LoVo (cell line): ENCODE measurements at regions not wholly inside any gene's neighbourhood (a gene's known extent, or its start where the extent isn't known, plus 50 kb on each side); places are given as distances from the start of the nearest gene placed in this dataset.
"Not testable (repeated sequence)": the region's sequence is repeated elsewhere in the genome, so short reads cannot be mapped to it uniquely, and the experiment has no call there.

ENCODE experiments used
- DNase-seq: peaks from one replicate; pipeline ENCODE4 v3.0.0-alpha.2; 2016; ENCODE audit warnings: low spot score

- DNase-seq: no peak
Observed at GRCh38 chr10:83517456-83517855, 621.9 kb upstream of the GHITM start.

DNA sequence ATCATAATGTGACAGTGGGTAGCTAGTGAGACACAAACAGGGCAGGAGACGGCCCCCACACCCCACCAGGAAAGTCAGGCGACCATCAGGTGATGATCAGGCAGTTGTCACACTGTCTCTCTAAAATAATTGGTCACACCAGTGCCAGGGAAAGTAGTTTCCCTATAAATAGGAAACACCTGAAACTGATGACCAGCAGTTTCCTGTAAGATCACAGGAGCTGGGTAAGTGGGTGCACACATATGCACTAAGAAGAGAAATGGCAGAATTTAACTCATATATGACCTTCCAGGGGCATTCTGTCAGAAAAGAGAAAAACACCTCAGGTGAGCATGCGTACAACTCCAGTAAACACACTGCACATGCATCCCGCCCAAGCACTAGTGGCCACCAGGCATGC lies 620.5 kb upstream of the GHITM start:
- no peak for DNase-seq

GRCh38 chr10:83520386-83520785 lies 618.9 kb upstream of the GHITM start:
- not testable (repeated sequence) for DNase-seq

GRCh38 chr10:83522456-83522855 lies 616.9 kb upstream of the GHITM start:
- no peak for DNase-seq

DNA sequence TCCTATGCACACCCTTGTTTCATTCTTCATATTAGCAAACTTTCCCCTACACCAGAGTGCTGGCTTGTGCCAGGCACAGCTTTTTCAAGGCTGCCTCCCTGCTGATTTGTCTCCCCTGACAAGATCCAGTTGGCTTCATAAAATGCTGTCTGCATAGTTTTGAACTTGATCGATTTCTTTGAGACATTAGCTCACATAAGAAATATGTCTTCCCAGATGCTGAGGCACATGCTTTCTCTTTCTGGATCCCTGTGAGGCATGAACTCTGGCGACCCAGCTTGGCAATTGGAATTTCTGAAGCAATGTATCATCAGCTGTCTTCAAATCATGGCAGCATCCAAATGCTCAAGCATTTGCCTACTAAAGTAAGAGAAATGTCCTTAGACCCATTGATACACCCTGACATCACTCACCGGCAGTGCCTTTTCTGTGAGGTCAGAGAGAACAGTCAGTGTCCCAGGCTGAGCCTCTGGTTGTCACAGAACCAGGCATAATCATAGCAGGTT lies 616.4 kb upstream of the GHITM start:
- no peak for DNase-seq

DNA sequence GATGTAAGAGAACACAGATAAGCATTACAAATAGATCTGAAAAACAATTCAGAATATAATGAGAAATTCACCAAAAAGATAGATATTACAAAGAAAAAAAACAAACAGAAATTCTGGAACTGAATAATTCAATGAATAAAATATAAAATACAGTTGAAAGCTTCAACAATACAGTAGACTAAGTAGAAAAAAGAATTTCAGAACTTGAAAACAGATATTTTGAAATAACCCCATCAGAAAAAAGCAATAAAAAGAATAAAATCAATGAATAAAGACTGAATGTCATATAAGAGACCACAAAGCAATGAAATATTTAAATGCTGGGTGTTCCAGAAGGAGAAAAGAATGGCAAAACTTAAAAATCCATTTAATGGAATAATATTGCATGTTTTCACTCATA lies 611.4 kb upstream of the GHITM start:
- DNase-seq: no peak

DNA sequence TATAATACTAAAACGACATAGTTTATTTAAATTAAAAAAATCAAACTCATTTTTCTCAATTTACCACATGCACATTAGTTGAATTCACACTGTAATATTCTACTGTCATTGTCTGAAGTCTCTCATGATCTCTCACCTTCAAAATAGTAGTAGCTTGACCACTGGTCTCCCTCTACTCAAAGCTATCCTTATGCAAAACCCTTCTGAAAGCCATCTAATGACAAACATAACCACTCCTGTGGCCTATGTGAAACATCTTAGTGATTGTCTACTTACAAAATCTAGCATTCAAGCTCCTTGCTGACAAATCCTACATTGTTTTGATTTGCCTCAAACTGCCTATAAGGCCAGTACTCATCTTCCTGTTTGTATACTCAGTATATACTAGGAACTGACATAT lies 606.0 kb upstream of the GHITM start:
- DNase-seq: no peak

- no peak for DNase-seq
Observed at GRCh38 chr10:83536426-83536825, 602.9 kb upstream of the GHITM start.

- DNase-seq: no peak
Observed at GRCh38 chr10:83538047-83538446, 601.3 kb upstream of the GHITM start.

DNA sequence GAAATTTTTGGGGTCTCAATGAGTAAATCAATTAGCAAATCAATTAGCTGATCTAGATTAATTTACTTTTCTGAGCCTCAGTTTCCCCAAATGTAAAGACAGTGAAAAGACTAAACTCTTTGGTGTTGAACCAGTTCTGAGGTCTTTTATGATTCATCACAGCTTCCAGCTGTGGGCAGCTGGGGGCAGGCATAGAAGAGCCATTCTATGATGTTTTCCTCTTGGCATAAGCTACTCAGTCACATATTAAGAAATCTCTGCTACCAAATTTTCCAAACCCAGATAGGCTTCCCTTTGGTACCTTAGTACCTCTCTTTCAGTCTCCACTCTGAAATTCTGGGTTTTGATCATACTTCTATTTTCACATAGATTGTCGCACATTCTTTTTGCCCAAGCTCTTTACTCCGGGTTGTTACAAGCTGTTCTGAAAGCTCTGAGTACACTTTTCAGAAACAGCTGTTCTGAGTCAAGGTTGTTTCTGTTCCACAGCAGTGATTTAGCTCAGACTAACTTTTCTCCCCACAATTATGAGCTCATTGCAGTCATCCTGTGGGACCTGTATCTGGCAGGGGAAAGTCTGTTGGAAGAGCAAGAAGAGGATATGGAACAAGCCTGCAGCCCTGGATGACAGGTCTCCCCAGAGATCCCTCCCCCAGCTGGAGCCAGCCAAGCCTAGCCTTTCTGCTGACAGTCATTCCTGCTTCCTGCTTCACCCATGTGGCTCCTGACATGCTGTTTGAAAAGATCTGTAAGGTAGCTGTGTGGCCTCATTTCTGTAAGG lies 599.6 kb upstream of the GHITM start:
- no peak for DNase-seq

- no peak for DNase-seq
Observed at GRCh38 chr10:83541046-83541445, 598.3 kb upstream of the GHITM start.

DNA sequence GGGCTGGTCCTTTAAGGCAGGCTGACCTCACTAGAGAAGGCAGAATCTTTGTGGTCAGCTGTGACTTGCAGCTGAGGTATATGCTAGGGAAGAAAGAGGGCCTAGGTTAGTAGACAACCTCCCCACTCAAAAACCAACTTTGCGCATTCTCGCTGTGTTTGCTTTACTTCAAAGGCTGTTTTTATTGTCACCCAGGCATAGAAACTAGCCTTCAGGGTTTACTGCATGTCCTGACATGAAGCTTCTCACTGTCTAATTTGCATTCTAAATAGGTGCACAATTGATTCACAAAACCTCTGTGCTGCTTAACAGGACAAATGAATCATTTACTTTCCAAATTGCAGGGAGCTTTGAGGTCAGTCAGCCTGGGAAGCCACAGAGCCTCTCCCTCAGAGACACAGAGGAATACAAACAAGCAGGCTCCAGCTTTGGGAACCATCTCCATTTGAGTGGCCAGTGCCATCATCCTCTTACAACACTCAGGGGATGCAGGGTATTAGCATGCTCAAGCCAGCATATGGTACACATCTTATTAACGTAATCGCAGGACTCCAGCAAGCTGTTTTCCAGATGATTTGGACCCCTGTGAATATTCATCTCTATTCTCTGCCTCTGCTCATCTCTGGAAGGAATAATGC lies 596.4 kb upstream of the GHITM start:
- DNase-seq: no peak

DNA sequence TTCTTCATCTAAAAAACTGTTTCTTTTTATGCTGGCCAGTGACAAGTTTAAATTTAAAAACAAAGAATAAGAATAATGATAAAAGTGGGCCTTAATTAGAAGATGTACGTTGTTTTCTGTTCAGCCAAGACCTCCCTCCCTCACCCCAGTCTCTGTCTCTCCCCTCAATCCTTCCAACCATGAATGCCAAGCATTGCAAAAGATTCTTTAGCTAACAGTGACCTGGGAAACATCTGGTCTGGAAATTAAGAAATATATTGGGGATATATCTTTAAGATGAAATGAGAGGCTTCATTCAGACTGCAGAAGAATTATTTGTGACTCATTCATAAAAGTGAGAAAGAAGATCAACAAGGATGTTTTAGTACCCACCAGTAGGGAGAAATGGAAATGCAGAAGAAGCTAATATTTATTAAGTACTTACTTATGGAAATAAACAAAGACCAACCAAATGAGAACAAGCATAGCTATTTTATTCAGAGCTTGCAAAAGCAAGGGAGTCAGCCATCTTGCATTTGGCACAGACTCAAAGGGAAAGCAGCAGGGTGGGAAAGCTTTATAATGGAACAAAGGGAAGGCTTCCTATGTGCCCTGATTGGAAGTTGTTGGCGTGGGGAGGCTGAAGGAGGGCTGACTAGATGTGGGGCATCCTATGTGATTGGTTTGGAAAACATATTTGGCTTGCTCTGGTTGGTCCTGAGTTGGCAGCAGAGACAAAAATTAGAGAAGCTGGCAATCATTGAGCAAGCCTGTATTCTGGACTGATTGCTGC lies 595.4 kb upstream of the GHITM start:
- no peak for DNase-seq

- no peak for DNase-seq
Observed at GRCh38 chr10:83545901-83546391, 593.4 kb upstream of the GHITM start.

GRCh38 chr10:83551190-83551589 lies 588.1 kb upstream of the GHITM start:
- not testable (repeated sequence) for DNase-seq

DNA sequence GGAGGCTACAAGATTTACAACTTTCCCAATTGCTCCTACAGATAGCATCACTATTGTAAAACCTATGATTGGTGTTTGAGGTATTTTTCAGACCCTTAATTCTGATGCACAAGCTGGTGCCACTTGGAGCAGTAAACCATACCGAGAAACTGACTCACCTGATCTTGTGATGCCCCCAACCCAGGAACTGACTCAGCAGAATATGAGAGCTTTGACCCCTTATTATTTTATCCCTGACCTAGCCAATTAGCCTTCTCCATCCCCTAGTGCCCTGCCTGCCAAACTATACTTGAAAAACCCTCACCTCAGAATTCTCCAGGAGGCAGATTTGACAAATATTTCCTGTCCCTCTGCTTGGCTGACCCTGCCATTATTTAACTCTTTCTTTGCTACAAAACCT lies 585.9 kb upstream of the GHITM start:
- no peak for DNase-seq

DNA sequence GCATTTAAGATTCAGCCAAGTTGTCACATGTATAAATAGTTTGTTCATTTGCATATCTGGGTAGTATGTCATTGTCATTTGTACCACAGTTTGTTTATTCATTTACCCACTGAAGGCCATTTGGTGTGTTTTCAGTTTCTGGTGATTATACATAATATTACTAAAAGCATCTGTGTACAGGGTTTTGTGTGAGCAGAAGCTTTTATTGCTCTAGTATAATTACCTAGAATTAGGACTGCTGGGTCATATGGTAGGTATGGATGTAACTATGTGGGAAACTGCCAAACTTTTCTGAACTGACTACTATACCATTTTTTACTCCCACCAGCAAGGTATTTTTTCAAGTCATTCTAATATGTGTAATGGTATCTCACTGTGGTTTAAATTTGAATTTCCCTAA lies 584.0 kb upstream of the GHITM start:
- no peak for DNase-seq

DNA sequence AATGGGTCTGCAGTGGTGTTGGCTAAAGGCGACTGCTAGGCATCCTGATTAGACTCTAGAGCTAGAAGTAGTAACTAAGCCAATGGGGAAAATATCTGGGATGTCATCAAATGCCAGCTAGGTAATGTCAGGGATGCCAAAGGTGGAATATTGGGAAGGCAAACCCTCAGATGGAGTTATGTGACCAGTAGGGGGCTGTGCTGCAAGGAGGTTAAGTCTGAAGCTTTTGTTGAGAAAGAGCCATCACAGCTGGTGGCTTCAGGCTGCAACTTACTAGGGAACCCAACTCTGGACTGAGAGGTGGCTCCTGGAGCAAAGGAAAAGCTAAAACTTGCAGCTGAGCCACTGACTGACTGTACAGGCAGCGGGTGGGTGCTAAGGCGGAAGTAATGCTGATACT lies 576.9 kb upstream of the GHITM start:
- DNase-seq: no peak

DNA sequence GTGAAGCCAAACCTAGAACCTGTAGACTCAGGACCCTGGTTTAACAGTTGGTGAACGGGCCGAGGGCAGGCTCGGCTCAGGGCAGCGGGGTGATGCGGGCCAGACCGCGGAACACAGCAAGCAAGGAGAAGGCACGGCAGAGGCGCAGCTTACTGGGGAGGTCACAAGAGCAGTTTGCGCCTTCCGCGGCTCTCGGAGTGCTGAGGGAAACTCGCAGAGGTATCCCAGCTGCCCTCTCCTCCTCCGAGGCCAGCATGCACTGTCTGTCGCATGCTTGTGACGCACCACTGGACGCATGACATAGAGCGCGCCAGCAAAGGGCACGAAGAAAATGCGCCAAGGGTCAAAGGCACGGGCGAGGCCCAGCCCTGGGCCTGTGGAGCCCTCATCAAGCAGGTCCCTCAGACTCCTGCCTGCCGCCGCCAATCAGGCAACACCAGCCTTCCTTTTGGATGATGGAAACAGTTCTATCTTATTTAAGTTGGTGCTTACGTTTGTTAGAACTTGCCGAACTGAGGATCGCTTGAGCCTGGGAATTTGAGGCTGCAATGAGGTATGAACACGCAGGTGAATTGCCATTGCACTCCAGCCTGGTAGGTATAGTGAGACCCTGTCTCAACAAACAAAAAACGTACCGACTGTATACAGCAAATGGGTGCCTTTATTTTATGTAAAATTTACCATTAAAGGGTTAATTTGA lies 574.3 kb upstream of the GHITM start:
- no peak for DNase-seq

- no peak for DNase-seq
Observed at GRCh38 chr10:83572036-83572435, 567.3 kb upstream of the GHITM start.

DNA sequence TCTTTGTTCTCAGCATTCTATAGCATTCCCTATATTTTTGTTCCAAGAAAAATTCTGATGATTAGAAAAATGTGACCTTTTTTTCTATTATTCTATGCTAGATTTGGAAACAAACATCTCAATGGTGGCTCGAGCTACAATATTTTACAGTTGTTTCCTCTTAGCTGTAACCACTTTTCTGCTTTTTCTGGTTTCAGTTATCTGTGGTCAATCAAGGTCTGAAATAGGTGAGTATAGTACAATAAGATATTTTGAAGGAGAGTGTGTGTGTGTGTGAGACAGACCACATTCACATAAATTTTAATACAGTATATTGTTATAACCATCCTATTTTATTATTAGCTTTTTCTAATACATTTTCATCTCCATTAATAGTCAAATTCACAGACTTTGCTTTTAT lies 564.5 kb upstream of the GHITM start:
- no peak for DNase-seq

DNA sequence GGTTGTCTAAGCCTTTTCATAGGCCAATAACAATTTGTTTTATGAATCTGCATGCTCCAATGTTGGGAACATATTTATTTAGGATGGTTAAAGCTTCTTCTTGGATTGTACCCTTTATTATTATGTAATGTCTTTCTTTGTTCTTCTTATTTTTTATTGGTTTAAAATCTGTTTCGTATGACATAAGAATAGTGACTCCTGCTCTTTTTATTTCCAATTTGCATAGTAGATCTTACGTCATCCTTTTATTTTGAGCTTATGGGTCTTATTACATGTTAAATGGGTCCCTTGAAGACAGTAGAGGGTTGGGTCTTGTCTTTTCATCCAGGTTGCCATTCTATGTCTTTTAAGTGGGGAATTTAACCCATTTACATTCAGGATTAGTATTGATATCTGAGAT lies 561.9 kb upstream of the GHITM start:
- no peak for DNase-seq
